Vagina (tissue), 2 donors: ENCODE measurements at regions not wholly inside any gene's neighbourhood (a gene's known extent, or its start where the extent isn't known, plus 50 kb on each side); places are given as distances from the start of the nearest gene placed in this dataset.

Experiments used
- POLR2A ChIP-seq, 2 donors: fragments of 450-650 bp; IDR thresholded peaks; one replicate each; pipeline ENCODE4 v1.6.1; 2017; ENCODE audit warnings: antibody characterized with exemption in 2 of 2, mild to moderate bottlenecking in 2 of 2, moderate library complexity in 2 of 2
- POLR2AphosphoS5 ChIP-seq, 2 donors: sonication (generic); formaldehyde crosslinking; IDR thresholded peaks; one replicate each; pipeline ENCODE4 v1.9.0; 2017; ENCODE audit warnings: antibody characterized with exemption in 2 of 2, mild to moderate bottlenecking in 2 of 2, low read depth in 1 of 2; ENCODE audit not compliant: insufficient read depth in 1 of 2
- TF ChIP-seq, protein P1 (sequence below), 3 experiments: fragments of 450-650 bp in 2 of 3; fragments of 200-600 bp in 1 of 3; sonication (generic) in 1 of 3; IDR thresholded peaks; one replicate each; pipeline ENCODE4 v1.5.1; 2017 to 2019; ENCODE audit warnings: antibody characterized with exemption in 3 of 3, mild to moderate bottlenecking in 2 of 3, moderate library complexity in 2 of 3

DNA sequence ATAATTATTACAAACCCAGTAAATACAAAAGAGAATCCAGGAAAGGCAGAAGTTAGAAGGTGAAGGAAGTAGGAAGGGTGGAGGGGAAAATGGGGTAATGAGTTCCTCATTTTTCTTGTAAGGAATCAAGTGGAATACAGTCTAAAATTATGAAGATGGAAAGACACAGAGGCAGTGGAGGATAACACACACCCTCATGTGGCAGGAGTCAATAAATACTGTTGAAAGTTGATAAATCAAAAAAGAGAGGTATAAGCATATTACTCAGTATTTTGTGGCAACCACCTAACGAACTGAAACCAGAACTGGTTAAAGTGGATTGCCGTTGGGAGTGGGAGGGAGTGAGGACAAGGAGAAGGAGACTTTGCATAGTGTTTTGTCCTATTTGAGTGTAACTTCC lies 78.6 kb upstream of the SLC44A3 start:
- TF ChIP-seq, protein P1, sequence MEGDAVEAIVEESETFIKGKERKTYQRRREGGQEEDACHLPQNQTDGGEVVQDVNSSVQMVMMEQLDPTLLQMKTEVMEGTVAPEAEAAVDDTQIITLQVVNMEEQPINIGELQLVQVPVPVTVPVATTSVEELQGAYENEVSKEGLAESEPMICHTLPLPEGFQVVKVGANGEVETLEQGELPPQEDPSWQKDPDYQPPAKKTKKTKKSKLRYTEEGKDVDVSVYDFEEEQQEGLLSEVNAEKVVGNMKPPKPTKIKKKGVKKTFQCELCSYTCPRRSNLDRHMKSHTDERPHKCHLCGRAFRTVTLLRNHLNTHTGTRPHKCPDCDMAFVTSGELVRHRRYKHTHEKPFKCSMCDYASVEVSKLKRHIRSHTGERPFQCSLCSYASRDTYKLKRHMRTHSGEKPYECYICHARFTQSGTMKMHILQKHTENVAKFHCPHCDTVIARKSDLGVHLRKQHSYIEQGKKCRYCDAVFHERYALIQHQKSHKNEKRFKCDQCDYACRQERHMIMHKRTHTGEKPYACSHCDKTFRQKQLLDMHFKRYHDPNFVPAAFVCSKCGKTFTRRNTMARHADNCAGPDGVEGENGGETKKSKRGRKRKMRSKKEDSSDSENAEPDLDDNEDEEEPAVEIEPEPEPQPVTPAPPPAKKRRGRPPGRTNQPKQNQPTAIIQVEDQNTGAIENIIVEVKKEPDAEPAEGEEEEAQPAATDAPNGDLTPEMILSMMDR (IDR thresholded peaks at IDR 0.05), result no peak
- TF ChIP-seq POLR2A (IDR thresholded peaks at IDR 0.05) (no peak), POLR2AphosphoS5 (IDR thresholded peaks at IDR 0.05; ENCODE audit: insufficient read depth in 1 of 2, low read depth in 1 of 2) (no peak)
